ENCODE measurements at regions not wholly inside any gene's neighbourhood (a gene's known extent, or its start where the extent isn't known, plus 50 kb on each side); places are given as distances from the start of the nearest gene placed in this dataset.

DNA sequence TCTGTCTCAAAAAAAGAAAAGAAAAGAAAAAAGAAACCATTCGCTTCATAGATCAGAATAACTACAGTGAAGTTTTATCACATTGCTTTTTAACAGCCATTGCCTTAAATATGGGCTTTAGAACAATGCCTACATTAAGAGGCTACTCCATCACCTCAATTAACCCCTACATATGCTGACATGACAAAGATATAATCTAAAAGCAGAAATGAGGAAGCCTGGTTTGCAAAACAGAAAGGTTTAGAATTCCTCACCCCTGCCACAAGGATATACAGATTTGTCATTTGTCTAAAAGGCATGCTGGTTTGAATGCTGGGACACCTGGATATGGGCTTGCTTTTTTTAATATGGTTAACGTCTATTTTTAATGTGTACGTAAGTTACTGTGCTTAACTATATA, 1353.0 kb upstream of the C9orf72 start:
- TF ChIP-seq, protein P1, sequence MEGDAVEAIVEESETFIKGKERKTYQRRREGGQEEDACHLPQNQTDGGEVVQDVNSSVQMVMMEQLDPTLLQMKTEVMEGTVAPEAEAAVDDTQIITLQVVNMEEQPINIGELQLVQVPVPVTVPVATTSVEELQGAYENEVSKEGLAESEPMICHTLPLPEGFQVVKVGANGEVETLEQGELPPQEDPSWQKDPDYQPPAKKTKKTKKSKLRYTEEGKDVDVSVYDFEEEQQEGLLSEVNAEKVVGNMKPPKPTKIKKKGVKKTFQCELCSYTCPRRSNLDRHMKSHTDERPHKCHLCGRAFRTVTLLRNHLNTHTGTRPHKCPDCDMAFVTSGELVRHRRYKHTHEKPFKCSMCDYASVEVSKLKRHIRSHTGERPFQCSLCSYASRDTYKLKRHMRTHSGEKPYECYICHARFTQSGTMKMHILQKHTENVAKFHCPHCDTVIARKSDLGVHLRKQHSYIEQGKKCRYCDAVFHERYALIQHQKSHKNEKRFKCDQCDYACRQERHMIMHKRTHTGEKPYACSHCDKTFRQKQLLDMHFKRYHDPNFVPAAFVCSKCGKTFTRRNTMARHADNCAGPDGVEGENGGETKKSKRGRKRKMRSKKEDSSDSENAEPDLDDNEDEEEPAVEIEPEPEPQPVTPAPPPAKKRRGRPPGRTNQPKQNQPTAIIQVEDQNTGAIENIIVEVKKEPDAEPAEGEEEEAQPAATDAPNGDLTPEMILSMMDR (IDR thresholded peaks at IDR 0.05) = no peak
- TF ChIP-seq POLR2A (IDR thresholded peaks at IDR 0.05) = no peak

Data from thyroid gland (tissue), 4 donors.